ENCODE measurements at regions not wholly inside any gene's neighbourhood (a gene's known extent, or its start where the extent isn't known, plus 50 kb on each side); places are given as distances from the start of the nearest gene placed in this dataset.

GRCh38 chr7:47035522-47035921 lies 546.4 kb downstream of the TNS3 start:
- no peak for DNase-seq (ENCODE audit: low spot score)

GRCh38 chr7:47034180-47034579 lies 547.7 kb downstream of the TNS3 start:
- intact Hi-C loops (cut with DNase I), result no loop called here
- no peak for DNase-seq (ENCODE audit: low spot score)

More at GRCh38 chr7:47035522-47035921, 546.4 kb downstream of the TNS3 start:
- intact Hi-C loops (cut with DNase I), result no loop called here

- DNase-seq (ENCODE audit: low spot score), result no peak
- intact Hi-C loops (cut with DNase I), result no loop called here
Measured at GRCh38 chr7:47032536-47032908, 549.4 kb downstream of the TNS3 start.

DNA sequence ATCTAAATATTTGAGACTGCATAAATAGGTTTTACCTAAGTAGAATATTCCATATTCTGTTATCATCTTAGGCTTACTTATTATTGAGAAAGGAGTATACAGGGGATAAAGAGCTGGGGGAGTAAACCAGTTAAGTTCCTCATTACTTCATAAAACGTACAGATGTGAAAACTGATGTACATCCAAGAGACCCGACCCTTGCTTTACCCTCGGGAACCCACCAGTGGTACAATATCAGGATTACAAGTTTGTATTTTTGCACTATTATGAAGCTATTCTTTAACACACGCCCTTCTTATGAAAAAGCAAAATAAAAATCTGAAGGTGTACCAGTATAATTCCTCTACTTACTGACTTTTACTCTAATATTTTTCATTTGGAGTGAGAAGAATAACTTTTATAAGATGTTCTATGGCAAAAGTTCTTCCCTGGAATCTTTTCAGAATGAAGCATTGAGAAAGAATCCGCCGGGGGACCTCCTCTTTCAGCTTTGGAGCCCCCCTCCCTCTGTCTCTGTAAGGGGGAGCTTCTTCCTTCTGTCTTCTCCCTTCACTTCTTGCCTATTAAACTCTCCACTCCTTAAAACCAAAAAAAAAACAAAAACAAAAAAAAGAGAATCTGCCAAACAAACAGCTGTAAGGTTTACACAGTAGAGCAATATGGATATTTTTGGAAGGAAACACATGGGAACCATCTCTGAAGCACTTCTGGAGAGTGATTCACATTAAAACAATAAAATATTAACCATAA lies 550.0 kb downstream of the TNS3 start:
- intact Hi-C loops (cut with DNase I), result no loop called here

DNA sequence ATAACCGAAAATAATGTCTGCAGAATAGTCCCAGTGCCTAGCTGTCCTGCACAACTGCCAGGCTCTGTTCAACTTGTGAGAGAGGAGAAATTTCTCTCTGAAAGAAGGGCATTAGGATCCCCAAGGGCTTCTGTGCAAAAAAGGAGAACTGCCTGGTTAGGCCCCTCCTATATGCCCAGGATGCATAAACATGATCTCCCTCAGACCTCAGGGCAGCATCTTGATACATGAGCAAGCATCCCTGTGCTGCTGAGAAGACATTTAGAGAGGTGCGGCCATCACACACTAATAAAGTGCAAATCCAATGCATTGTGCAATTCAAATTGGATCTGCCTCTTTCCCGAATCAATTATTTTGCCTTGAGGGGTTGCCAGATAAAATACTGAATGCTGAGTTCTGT lies 553.6 kb downstream of the TNS3 start:
- no peak for DNase-seq (ENCODE audit: low spot score)
- intact Hi-C loops (cut with DNase I), result no loop called here

More for the DNA sequence above, 550.0 kb downstream of the TNS3 start:
- DNase-seq (ENCODE audit: low spot score), result no peak

- no peak for DNase-seq (ENCODE audit: low spot score)
- intact Hi-C loops (cut with DNase I), result no loop called here
Measured at GRCh38 chr7:47027695-47028240, 554.1 kb downstream of the TNS3 start.

DNA sequence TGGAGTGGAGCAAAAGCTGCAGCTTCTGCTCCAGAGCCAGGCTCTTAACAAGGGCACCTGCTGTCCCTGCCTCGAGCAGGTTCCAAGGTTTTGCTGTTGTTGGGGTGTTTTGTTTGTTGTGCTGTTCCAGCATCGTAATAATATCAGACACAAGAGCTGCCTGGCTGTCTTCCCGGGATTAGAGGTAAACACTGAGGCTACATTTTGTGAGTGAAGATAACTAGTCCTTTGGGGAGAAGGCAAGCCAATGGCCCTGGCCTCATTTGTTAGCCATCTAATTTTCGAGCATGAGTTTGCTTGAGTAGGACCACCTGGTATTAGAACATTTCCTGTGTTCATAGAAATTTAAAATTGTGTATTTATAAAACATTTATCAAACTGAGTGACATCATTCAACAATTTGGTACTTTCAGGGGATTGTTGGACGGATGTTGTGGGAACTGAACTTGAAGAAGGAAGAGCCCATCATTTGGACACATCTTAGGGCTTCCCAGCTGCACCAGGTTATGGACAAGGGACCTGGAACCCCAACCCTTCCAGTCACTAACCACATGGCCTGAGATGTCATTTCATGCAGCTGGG lies 555.0 kb downstream of the TNS3 start:
- intact Hi-C loops (cut with DNase I), result no loop called here
- DNase-seq (ENCODE audit: low spot score), result no peak

DNA sequence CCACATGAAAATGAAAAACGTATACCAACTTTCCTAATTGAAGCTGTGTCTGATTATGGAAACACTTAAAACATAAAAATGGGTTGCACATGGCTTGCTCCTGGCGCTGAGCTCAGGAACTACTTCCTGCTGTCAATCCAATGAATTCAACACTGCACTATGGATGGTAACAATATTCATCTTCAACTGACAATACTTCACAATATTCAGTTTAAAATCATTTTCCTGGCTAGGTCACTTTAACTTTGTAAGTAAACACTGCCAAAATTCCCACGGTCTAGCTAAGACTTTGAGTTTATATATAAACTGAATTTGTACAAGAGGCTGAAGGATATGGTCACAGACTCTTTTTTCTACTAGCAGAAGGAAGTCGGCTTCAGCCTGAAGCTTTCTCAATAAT lies 556.9 kb downstream of the TNS3 start:
- intact Hi-C loops (cut with DNase I), result no loop called here

DNA sequence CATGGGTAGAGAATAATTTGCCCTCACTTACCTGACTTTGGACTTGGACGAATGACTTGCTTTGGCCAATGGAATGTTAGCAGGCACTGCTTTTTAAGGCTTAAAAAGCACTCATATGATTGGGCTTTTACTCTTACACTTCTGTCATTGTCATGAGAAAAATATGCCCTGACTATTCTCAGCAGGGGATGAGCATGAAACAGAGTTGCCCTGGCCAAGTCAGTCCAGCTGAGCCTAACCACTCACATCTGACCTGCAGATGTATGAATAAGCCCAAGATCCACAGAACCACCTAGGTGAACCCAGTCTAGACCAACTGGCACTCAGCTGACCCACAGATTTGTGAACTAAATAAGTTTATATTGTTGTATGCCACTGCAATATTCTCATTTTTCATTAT lies 573.5 kb downstream of the TNS3 start:
- no peak for DNase-seq (ENCODE audit: low spot score)
- intact Hi-C loops (cut with DNase I), result no loop called here

More for the DNA sequence above, 556.9 kb downstream of the TNS3 start:
- DNase-seq (ENCODE audit: low spot score), result no peak

DNA sequence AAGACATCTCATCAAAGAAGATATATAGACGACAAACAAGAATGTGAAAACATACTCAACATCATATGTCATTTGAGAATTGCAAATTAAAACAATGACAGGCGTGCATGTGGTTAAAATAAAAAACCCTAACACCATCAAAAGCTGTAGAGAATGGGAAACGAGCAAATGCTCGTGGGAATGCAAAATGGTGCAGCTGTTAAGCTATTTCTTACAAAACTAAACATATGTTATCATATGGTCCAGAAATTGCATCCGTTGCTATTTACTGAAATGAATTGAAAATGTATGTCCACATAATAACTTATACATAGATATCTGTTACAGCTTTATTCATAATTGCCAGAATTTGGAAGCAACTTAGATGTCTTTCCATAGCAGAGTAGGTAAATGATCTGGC lies 574.4 kb downstream of the TNS3 start:
- intact Hi-C loops (cut with DNase I), result no loop called here
- no peak for DNase-seq (ENCODE audit: low spot score)

- intact Hi-C loops (cut with DNase I), result no loop called here
- no peak for DNase-seq (ENCODE audit: low spot score)
Measured at GRCh38 chr7:47000561-47000960, 581.4 kb downstream of the TNS3 start.

DNA sequence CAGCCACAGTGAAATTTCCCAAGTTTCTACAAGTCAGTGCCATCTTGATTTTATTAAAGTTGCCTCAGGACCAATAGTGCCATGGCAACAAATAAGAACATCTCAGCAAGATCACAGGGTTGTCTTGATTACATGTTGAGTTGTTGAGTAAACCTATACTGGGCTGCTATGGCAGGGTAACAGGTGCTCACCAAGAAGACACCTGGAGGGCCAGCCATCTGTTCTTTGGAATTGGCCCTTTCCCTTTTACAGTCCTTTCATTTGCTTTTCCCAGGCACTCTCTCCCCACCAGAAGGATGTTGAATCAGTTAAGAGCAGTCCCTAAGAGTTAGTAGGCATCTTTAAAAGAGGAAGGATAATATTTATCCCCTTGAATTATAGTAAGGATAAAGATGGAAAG lies 582.0 kb downstream of the TNS3 start:
- DNase-seq (ENCODE audit: low spot score), result no peak
- intact Hi-C loops (cut with DNase I), result loop anchor here in 1 of 2 donors (10.0 kb wide), 1 partner anchor 1705 kb away; no protein-coding TSS in a partner anchor

GRCh38 chr7:46996972-46997371 lies 584.9 kb downstream of the TNS3 start:
- DNase-seq (ENCODE audit: low spot score), result no peak
- intact Hi-C loops (cut with DNase I), result loop anchor here in 1 of 2 donors (10.0 kb wide), 1 partner anchor 1708 kb away; no protein-coding TSS in a partner anchor

- intact Hi-C loops (cut with DNase I), result loop anchor here in 1 of 2 donors (10.0 kb wide), 1 partner anchor 1711 kb away; no protein-coding TSS in a partner anchor
- no peak for DNase-seq (ENCODE audit: low spot score)
Measured at GRCh38 chr7:46993396-46993795, 588.5 kb downstream of the TNS3 start.

- intact Hi-C loops (cut with DNase I), result loop anchor here in 1 of 2 donors (10.0 kb wide), 1 partner anchor 1714 kb away; no protein-coding TSS in a partner anchor
- DNase-seq (ENCODE audit: low spot score), result no peak
Measured at GRCh38 chr7:46990761-46991160, 591.1 kb downstream of the TNS3 start.

GRCh38 chr7:46989247-46989646 lies 592.7 kb downstream of the TNS3 start:
- no peak for DNase-seq (ENCODE audit: low spot score)
- intact Hi-C loops (cut with DNase I), result no loop called here

GRCh38 chr7:46982928-46983327 lies 599.0 kb downstream of the TNS3 start:
- intact Hi-C loops (cut with DNase I), result no loop called here
- DNase-seq (ENCODE audit: low spot score), result no peak

DNA sequence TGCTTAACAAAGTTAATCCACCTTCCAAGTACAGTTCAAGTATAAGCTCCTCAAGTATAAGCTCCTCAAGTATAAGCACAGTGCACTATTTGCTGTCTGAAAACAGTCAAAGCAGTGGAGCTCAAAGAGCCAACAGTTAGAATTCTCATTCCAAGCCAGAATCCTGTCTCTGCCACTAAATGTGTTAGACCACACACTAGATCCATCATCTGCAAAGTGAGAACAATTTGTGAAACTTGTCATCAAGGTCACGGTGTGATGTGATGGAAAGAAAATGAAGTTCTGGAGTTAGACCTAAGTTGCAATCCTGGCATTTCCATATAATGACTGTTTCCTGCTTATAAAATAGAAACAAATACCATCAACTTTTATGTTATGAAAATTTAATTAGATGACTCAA lies 602.5 kb downstream of the TNS3 start:
- intact Hi-C loops (cut with DNase I), result no loop called here
- no peak for DNase-seq (ENCODE audit: low spot score)

DNA sequence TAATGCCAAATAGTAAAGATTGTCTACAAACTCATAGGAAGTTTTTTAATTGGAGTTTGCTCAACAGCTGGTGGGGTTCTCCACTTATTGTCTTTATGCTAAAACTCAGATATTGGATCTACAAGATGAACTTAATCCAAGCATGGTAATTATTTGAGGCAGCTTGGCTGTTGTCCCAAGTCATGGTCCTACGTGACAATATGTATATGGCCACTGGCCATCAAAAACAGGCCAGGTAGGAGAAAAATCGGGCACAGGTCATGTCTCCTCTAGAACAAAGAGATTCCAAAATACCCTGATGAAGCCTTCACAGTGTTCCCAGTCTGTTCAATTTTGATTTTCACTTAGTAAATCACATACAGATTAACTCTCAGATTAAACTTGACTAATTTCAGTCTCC lies 606.4 kb downstream of the TNS3 start:
- intact Hi-C loops (cut with DNase I), result no loop called here
- no peak for DNase-seq (ENCODE audit: low spot score)

GRCh38 chr7:46972205-46972604 lies 609.7 kb downstream of the TNS3 start:
- intact Hi-C loops (cut with DNase I), result no loop called here
- DNase-seq (ENCODE audit: low spot score), result no peak

DNA sequence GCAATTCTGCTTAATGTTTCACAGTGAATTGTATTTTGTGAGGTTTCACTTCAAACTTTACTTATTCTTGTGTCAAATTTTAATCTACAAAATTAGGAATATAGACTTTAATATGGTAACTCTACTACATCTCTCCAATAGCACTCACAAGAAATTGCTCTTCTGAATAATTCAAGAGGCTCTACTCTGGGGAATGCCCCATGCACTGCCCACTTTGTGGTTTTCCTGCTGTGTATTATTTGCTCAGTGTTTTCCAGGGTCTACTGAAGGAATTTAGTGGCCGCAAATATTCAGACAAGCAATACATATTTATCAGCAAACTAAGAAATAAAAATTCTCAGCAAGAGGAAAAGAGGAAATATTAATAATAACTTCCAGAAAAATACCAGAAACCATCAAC lies 611.4 kb downstream of the TNS3 start:
- intact Hi-C loops (cut with DNase I), result loop anchor here in 1 of 2 donors (2.0 kb wide), 1 partner anchor 46 kb away; no protein-coding TSS in a partner anchor
- DNase-seq (ENCODE audit: low spot score), result no peak
